ENCODE measurements at regions not wholly inside any gene's neighbourhood (a gene's known extent, or its start where the extent isn't known, plus 50 kb on each side); places are given as distances from the start of the nearest gene placed in this dataset.

- TF ChIP-seq, protein P1, sequence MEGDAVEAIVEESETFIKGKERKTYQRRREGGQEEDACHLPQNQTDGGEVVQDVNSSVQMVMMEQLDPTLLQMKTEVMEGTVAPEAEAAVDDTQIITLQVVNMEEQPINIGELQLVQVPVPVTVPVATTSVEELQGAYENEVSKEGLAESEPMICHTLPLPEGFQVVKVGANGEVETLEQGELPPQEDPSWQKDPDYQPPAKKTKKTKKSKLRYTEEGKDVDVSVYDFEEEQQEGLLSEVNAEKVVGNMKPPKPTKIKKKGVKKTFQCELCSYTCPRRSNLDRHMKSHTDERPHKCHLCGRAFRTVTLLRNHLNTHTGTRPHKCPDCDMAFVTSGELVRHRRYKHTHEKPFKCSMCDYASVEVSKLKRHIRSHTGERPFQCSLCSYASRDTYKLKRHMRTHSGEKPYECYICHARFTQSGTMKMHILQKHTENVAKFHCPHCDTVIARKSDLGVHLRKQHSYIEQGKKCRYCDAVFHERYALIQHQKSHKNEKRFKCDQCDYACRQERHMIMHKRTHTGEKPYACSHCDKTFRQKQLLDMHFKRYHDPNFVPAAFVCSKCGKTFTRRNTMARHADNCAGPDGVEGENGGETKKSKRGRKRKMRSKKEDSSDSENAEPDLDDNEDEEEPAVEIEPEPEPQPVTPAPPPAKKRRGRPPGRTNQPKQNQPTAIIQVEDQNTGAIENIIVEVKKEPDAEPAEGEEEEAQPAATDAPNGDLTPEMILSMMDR (IDR thresholded peaks at IDR 0.05) = no peak
- no peak for TF ChIP-seq POLR2A (IDR thresholded peaks at IDR 0.05)
- no peak for TF ChIP-seq POLR2AphosphoS5 (IDR thresholded peaks at IDR 0.05)
- no peak for TF ChIP-seq EP300 (IDR thresholded peaks at IDR 0.05)
Measured at GRCh38 chr13:54016542-54016941, 987.9 kb downstream of the OLFM4 start.

All from stomach (tissue), 4 donors.